Fibroblast of lung (primary cell): ENCODE measurements at regions not wholly inside any gene's neighbourhood (a gene's known extent, or its start where the extent isn't known, plus 50 kb on each side); places are given as distances from the start of the nearest gene placed in this dataset.

Experiments used
- EZH2 ChIP-seq: IDR thresholded peaks from 2 replicates; pipeline ENCODE4 v1.5.1; 2012; ENCODE audit warnings: low read length, control low read depth, mild to moderate bottlenecking; ENCODE audit errors: missing control alignments
- TF ChIP-seq, protein P1 (sequence below), 2 donors: IDR thresholded peaks in 1 of 2; conservative IDR thresholded peaks in 1 of 2; 1 replicate in 1 of 2; 2 replicates in 1 of 2; pipeline ENCODE4 v1.5.1; 2011 to 2012; ENCODE audit warnings: low read length in 2 of 2, control low read depth in 1 of 2, inconsistent platforms in 1 of 2, low read depth in 1 of 2, mild to moderate bottlenecking in 1 of 2

DNA sequence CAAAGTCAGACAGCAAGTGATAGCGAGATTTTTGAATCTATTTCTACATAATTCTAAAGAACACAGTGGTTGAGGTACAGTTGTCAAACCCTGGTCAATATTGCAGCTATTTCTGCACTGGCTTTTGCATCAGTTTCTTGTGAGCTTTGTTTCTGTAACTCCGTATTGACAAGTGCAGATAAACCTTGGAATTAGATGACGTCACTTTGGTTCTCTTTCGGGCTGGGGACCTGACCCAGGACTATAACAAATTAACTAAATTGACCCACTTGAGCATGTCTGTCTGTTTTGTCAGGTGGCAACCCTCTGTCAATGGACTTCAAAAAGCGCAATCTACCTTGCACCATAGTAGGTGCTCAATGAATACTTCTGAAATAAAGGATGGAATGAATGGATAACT, 418.4 kb upstream of the SGCD start:
- TF ChIP-seq, protein P1, sequence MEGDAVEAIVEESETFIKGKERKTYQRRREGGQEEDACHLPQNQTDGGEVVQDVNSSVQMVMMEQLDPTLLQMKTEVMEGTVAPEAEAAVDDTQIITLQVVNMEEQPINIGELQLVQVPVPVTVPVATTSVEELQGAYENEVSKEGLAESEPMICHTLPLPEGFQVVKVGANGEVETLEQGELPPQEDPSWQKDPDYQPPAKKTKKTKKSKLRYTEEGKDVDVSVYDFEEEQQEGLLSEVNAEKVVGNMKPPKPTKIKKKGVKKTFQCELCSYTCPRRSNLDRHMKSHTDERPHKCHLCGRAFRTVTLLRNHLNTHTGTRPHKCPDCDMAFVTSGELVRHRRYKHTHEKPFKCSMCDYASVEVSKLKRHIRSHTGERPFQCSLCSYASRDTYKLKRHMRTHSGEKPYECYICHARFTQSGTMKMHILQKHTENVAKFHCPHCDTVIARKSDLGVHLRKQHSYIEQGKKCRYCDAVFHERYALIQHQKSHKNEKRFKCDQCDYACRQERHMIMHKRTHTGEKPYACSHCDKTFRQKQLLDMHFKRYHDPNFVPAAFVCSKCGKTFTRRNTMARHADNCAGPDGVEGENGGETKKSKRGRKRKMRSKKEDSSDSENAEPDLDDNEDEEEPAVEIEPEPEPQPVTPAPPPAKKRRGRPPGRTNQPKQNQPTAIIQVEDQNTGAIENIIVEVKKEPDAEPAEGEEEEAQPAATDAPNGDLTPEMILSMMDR (conservative IDR thresholded peaks at IDR 0.05 in 1 of 2, IDR thresholded peaks at IDR 0.05 in 1 of 2; ENCODE audit: low read depth in 1 of 2, low read length in 2 of 2), result no peak
- TF ChIP-seq EZH2, result no peak
